ENCODE measurements at regions not wholly inside any gene's neighbourhood (a gene's known extent, or its start where the extent isn't known, plus 50 kb on each side); places are given as distances from the start of the nearest gene placed in this dataset.
"Not testable (repeated sequence)": the region's sequence is repeated elsewhere in the genome, so short reads cannot be mapped to it uniquely, and the experiment has no call there.

- DNase-seq (ENCODE audit: low read depth): no peak
These were observed 633.4 kb upstream of the COBL start for GRCh38 chr7:51949726-51950644.

GRCh38 chr7:51930834-51931233 is 614.2 kb upstream of the COBL start:
- no peak for DNase-seq (ENCODE audit: low read depth)

GRCh38 chr7:51929818-51930217 is 613.2 kb upstream of the COBL start:
- no peak for DNase-seq (ENCODE audit: low read depth)

- DNase-seq (ENCODE audit: low read depth): no peak
These were observed 611.1 kb upstream of the COBL start for GRCh38 chr7:51927738-51928137.

GRCh38 chr7:51918581-51918980 is 602.0 kb upstream of the COBL start:
- no peak for DNase-seq (ENCODE audit: low read depth)

- no peak for DNase-seq (ENCODE audit: low read depth)
These were observed 584.9 kb upstream of the COBL start for GRCh38 chr7:51901489-51901840.

- DNase-seq (ENCODE audit: low read depth): not testable (repeated sequence)
These were observed 584.3 kb upstream of the COBL start for GRCh38 chr7:51900755-51901488.

- no peak for DNase-seq (ENCODE audit: low read depth)
These were observed 583.0 kb upstream of the COBL start for GRCh38 chr7:51899611-51900010.

- no peak for DNase-seq (ENCODE audit: low read depth)
These were observed 565.8 kb upstream of the COBL start for GRCh38 chr7:51882412-51882811.

GRCh38 chr7:51881309-51881708 is 564.7 kb upstream of the COBL start:
- DNase-seq (ENCODE audit: low read depth): no peak

- DNase-seq (ENCODE audit: low read depth): no peak
These were observed 562.3 kb upstream of the COBL start for GRCh38 chr7:51878865-51879264.

GRCh38 chr7:51869452-51869851 is 552.8 kb upstream of the COBL start:
- DNase-seq (ENCODE audit: low read depth): no peak

- DNase-seq (ENCODE audit: low read depth): no peak
These were observed 550.5 kb upstream of the COBL start for GRCh38 chr7:51867117-51867516.

GRCh38 chr7:51860305-51860704 is 543.7 kb upstream of the COBL start:
- no peak for DNase-seq (ENCODE audit: low read depth)

GRCh38 chr7:51850126-51850525 is 533.5 kb upstream of the COBL start:
- DNase-seq (ENCODE audit: low read depth): no peak

- DNase-seq (ENCODE audit: low read depth): no peak
These were observed 531.0 kb upstream of the COBL start for GRCh38 chr7:51847461-51848134.

GRCh38 chr7:51839130-51839529 is 522.5 kb upstream of the COBL start:
- not testable (repeated sequence) for DNase-seq (ENCODE audit: low read depth)

GRCh38 chr7:51827631-51828030 is 511.0 kb upstream of the COBL start:
- no peak for DNase-seq (ENCODE audit: low read depth)

GRCh38 chr7:51824050-51824449 is 507.4 kb upstream of the COBL start:
- DNase-seq (ENCODE audit: low read depth): no peak

GRCh38 chr7:51823437-51823836 is 506.8 kb upstream of the COBL start:
- DNase-seq (ENCODE audit: low read depth): no peak

GRCh38 chr7:51817694-51818225 is 501.2 kb upstream of the COBL start:
- no peak for DNase-seq (ENCODE audit: low read depth)

- not testable (repeated sequence) for DNase-seq (ENCODE audit: low read depth)
These were observed 489.3 kb upstream of the COBL start for GRCh38 chr7:51805783-51806431.
